RWPE1 (cell line): ENCODE measurements at regions not wholly inside any gene's neighbourhood (a gene's known extent, or its start where the extent isn't known, plus 50 kb on each side); places are given as distances from the start of the nearest gene placed in this dataset.
"Not testable (repeated sequence)": the region's sequence is repeated elsewhere in the genome, so short reads cannot be mapped to it uniquely, and the experiment has no call there.

Experiments used
- CTCF ChIA-PET: fragments of 350-600 bp; sonication (Branson Sonifier 250); formaldehyde crosslinking; extraction: SDS; loops from one replicate; lab custom pipeline; 2021; lab: Yijun Ruan, JAX
- POLR2A ChIA-PET: fragments of 400-600 bp; formaldehyde crosslinking; extraction: SDS; loops from one replicate; lab custom pipeline; 2020; ENCODE audit warnings: antibody characterized with exemption; ENCODE audit not compliant: low non-redundant PET; lab: Yijun Ruan, JAX
- DNase-seq: peaks from one replicate; pipeline ENCODE4 v3.0.0; 2012; ENCODE audit warnings: low spot score
- H3K27ac ChIP-seq: fragments of 450-650 bp; 2 replicates; pipeline ENCODE4 v1.5.1; 2017
- TF ChIP-seq, protein P1 (sequence below): fragments of 450-650 bp; conservative IDR thresholded peaks from 2 replicates; pipeline ENCODE4 v1.5.1; 2017; ENCODE audit warnings: low read depth, mild to moderate bottlenecking

DNA sequence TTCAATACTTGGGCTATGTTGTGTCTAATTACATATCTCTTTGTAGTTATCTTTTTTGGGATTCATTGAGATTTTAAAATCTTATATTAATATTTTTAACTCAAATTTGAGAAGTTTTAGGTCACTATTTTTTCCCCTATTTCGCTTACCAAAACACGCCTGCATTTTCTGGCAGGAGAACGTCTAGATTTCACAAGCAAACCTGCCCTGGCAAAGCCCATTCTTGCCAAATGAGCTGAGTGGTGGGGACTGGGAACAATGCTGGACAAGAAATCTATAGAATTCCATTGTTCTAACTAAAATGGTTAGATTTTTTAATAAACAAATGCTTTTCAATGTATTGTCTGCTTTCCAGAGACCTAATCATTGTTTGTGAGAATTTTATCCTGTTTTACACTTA is 1283.7 kb upstream of the RAG2 start:
- TF ChIP-seq, protein P1, sequence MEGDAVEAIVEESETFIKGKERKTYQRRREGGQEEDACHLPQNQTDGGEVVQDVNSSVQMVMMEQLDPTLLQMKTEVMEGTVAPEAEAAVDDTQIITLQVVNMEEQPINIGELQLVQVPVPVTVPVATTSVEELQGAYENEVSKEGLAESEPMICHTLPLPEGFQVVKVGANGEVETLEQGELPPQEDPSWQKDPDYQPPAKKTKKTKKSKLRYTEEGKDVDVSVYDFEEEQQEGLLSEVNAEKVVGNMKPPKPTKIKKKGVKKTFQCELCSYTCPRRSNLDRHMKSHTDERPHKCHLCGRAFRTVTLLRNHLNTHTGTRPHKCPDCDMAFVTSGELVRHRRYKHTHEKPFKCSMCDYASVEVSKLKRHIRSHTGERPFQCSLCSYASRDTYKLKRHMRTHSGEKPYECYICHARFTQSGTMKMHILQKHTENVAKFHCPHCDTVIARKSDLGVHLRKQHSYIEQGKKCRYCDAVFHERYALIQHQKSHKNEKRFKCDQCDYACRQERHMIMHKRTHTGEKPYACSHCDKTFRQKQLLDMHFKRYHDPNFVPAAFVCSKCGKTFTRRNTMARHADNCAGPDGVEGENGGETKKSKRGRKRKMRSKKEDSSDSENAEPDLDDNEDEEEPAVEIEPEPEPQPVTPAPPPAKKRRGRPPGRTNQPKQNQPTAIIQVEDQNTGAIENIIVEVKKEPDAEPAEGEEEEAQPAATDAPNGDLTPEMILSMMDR, result no peak
- DNase-seq, result no peak
- H3K27ac ChIP-seq, result no peak overlapping the region
- ChIA-PET POLR2A (no interaction called here), CTCF (no interaction called here)

DNA sequence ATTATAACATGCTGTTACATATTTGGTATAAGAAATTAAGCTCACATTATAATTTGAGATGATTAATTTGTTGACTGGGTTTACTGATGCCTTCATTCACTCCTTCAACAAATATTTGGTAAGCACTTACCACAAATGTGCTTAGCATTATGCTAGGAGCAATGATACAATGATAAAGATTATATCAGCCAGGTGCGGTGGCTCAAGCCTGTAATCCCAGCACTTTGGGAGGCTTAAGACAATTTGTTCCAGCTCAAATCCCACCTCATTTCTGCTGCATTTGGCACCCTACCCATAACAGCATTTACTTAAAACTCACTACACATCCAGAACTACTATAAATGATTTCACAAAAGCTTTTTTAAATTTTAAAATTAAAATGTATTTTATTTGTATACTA is 1263.6 kb upstream of the RAG2 start:
- TF ChIP-seq, protein P1, result no peak
- no peak overlapping the region for H3K27ac ChIP-seq
- no peak for DNase-seq
- CTCF ChIA-PET, result interaction anchor here (0.5 kb wide), 1 partner anchor 291 kb away, joined by 3 read pairs; no protein-coding TSS in a partner anchor
- POLR2A ChIA-PET, result no interaction called here

DNA sequence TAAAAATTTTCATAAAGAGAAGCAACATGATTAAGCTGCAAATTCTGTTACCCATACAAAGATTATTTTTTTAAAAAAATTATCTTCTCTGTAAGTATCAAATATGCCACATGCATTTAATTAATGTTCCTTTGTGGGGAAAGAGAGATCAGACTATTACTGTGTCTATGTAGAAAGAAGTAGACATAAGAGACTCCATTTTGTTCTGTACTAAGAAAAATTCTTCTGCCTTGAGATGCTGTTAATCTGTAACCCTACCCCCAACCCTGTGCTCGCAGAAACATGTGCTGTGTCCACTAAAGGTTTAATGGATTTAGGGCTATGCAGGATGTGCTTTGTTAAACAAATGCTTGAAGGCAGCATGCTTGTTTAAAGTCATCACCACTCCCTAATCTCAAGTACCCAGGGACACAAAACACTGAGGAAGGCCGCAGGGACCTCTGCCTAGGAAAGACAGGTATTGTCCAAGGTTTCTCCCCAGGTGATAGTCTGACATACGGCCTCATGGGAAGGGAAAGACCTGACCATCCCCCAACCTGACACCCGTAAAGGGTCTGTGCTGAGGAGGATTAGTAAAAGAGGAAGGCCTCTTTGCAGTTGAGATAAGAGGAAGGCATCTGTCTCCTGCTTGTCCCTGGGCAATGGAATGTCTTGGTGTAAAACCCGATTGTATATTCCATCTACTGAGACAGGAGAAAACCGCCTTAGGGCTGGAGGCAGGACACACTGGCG is 1260.9 kb upstream of the RAG2 start:
- DNase-seq, POLR2A ChIA-PET, H3K27ac ChIP-seq: not testable (repeated sequence)
- CTCF ChIA-PET, result interaction anchor here (1.2 kb wide), 1 partner anchor 11 kb away, joined by 3 read pairs; no protein-coding TSS in a partner anchor

DNA sequence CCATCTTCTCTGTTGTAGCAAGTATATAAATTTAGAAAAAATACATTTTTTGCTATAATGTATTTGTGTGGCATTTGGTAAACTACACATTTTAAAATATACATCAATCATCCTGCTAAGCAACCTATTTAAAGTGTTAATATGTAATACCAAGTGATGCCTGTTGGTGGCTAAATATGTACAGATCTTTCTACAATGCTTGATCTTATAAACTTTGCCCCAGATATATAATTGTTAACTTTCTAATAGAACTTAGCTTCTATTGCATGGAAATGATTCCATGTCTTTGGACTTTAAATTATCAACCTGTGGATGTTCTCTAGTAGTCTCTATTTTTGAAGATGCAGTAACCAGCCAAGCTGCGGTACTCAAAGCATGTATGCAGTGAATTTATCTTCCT is 1260.4 kb upstream of the RAG2 start:
- no peak for DNase-seq
- H3K27ac ChIP-seq, result no peak overlapping the region
- CTCF ChIA-PET, result interaction anchor here (1.2 kb wide), 1 partner anchor 10 kb away, joined by 3 read pairs; no protein-coding TSS in a partner anchor
- TF ChIP-seq, protein P1, result peak; percentile 16; the same call in 1 of the 2 replicates
- POLR2A ChIA-PET, result no interaction called here

DNA sequence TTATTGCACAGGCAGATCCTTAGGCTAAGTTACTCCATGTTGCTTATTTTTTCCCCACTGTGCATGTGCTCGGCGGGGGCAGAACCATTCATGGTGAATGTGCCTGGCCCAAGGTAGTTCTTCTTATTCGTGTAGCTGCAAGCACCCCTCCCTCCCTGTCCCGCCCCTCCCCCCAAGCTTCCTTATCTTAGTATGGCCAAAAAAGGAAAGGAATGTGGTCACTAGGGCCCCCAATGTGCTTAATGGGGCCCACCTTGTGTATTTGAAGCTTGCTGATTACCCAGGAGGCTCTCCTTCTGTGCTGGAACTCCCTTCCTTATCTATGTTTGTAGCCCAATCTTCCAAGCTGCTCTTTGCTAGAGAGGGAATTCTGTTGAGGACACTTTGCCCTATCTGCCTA is 1259.7 kb upstream of the RAG2 start:
- DNase-seq, result no peak
- TF ChIP-seq, protein P1, result no peak
- CTCF ChIA-PET, result interaction anchor here (0.6 to 1.2 kb wide), 2 partner anchors 9 to 220 kb away, joined by 3 read pairs; no protein-coding TSS in a partner anchor
- H3K27ac ChIP-seq, result no peak overlapping the region
- POLR2A ChIA-PET, result no interaction called here

DNA sequence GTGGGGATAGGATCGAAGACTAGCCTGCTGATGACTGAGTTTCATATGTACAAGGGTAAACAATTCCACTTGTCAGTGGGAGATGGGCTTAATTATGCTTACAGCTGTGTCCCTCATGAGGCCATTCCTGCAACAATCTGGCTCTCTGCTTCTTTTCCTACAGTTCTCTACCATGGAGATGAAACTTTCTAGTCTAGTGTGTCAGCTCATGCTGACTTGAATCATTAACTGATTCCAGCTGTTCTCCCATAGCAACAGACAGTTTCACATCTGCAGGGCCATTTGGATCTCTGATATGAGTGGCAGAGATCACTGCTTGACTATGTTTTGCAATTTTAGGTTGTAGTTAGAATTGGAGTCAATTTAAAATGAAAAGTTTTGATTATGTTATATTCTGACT is 1251.7 kb upstream of the RAG2 start:
- CTCF ChIA-PET, result no interaction called here

More for the DNA sequence above, 1251.7 kb upstream of the RAG2 start:
- TF ChIP-seq, protein P1, result no peak
- DNase-seq, result no peak
- no peak overlapping the region for H3K27ac ChIP-seq
- POLR2A ChIA-PET, result no interaction called here
